Gastroesophageal sphincter (tissue), 4 donors: ENCODE measurements at regions not wholly inside any gene's neighbourhood (a gene's known extent, or its start where the extent isn't known, plus 50 kb on each side); places are given as distances from the start of the nearest gene placed in this dataset.

ENCODE experiments used
- ATAC-seq: fragments of 150-250 bp; one replicate; pipeline ENCODE4 v1.9.1; 2016; ENCODE audit warnings: mild to moderate bottlenecking, moderate library complexity
- H3K27ac ChIP-seq, 4 donors: fragments of 200-600 bp; sonication (generic) in 3 of 4; 1 replicate in 3 of 4; 2 replicates in 1 of 4; pipeline ENCODE4 v1.5.1; 2016 to 2019
- H3K27me3 ChIP-seq: fragments of 200-600 bp; sonication (generic); one replicate; pipeline ENCODE4 v1.5.1; 2019
- H3K36me3 ChIP-seq, 2 donors: fragments of 200-600 bp; sonication (generic); one replicate each; pipeline ENCODE4 v1.5.1; 2019; ENCODE audit warnings: control low read depth in 1 of 2
- H3K4me1 ChIP-seq, 3 donors: fragments of 200-600 bp; sonication (generic); 1 replicate in 2 of 3; 2 replicates in 1 of 3; pipeline ENCODE4 v1.5.1; 2016 to 2019; ENCODE audit warnings: control low read depth in 2 of 3
- H3K4me3 ChIP-seq, 2 donors: fragments of 200-600 bp; sonication (generic); one replicate each; pipeline ENCODE4 v1.5.1; 2019; ENCODE audit warnings: mild to moderate bottlenecking in 1 of 2, moderate library complexity in 1 of 2
- H3K9me3 ChIP-seq, 3 donors: fragments of 200-600 bp; sonication (generic); one replicate each; pipeline ENCODE4 v1.5.1; 2017 to 2019; ENCODE audit warnings: control low read depth in 2 of 3
- CTCF ChIP-seq, 4 experiments: fragments of 200-600 bp in 2 of 4; fragments of 450-650 bp in 2 of 4; sonication (generic) in 1 of 4; IDR thresholded peaks; one replicate each; pipeline ENCODE4 v1.5.1; 2017 to 2019; ENCODE audit warnings: antibody characterized with exemption in 4 of 4, mild to moderate bottlenecking in 2 of 4, moderate library complexity in 2 of 4
- EP300 ChIP-seq: sonication (generic); formaldehyde crosslinking; IDR thresholded peaks from one replicate; pipeline ENCODE4 v1.6.1; 2017; ENCODE audit warnings: antibody characterized with exemption, mild to moderate bottlenecking
- POLR2A ChIP-seq, 2 donors: fragments of 450-650 bp; IDR thresholded peaks; one replicate each; pipeline ENCODE4 v1.6.1; 2017; ENCODE audit warnings: antibody characterized with exemption in 2 of 2, mild to moderate bottlenecking in 2 of 2, moderate library complexity in 1 of 2
- POLR2AphosphoS5 ChIP-seq: sonication (generic); formaldehyde crosslinking; IDR thresholded peaks from one replicate; pipeline ENCODE4 v1.6.1; 2017; ENCODE audit warnings: antibody characterized with exemption
- WGBS, 2 donors: methylation state at CpG; one replicate each; pipeline ENCODE4 v1.1.5; 2018; ENCODE audit warnings: low coverage in 1 of 2; 5-methylcytosine and 5-hydroxymethylcytosine counted together

GRCh38 chr2:217097346-217097745 lies 237.5 kb upstream of the TNP1 start:
- no peaks in the 10 kb centered on the region for H3K36me3 ChIP-seq
- no peak overlapping the region for H3K4me3 ChIP-seq
- H3K4me1 ChIP-seq, result no peaks in the 10 kb centered on the region
- H3K27ac ChIP-seq, result no peak overlapping the region
- no peak for TF ChIP-seq CTCF (IDR thresholded peaks at IDR 0.05)
- TF ChIP-seq POLR2A (IDR thresholded peaks at IDR 0.05), result no peak
- TF ChIP-seq EP300, result no peak
- no peaks in the 10 kb centered on the region for H3K9me3 ChIP-seq
- no peak for ATAC-seq
- no peaks in the 10 kb centered on the region for H3K27me3 ChIP-seq
- 83% methylated on average over 2 of the region's 2 CpGs for WGBS, 2 donors

GRCh38 chr2:217096474-217097225 lies 236.8 kb upstream of the TNP1 start:
- no peak for ATAC-seq
- no peaks in the 10 kb centered on the region for H3K9me3 ChIP-seq
- H3K4me1 ChIP-seq, result no peaks in the 10 kb centered on the region
- no peaks in the 10 kb centered on the region for H3K27me3 ChIP-seq
- TF ChIP-seq POLR2AphosphoS5 (no peak), EP300 (no peak), CTCF (IDR thresholded peaks at IDR 0.05) (no peak), POLR2A (IDR thresholded peaks at IDR 0.05) (no peak)
- no peak overlapping the region for H3K4me3 ChIP-seq
- WGBS, 2 donors, result 93 to 94% methylated on average over 2 to 6 of the region's 7 CpGs
- H3K27ac ChIP-seq, result no peak overlapping the region
- H3K36me3 ChIP-seq, result no peaks in the 10 kb centered on the region

- Histone ChIP-seq H3K4me3 (no peak overlapping the region), H3K4me1 (no peaks in the 10 kb centered on the region), H3K27ac (no peak overlapping the region), H3K27me3 (no peaks in the 10 kb centered on the region), H3K9me3 (no peaks in the 10 kb centered on the region), H3K36me3 (no peaks in the 10 kb centered on the region)
- ATAC-seq, result no peak
- TF ChIP-seq POLR2AphosphoS5 (no peak), POLR2A (IDR thresholded peaks at IDR 0.05) (no peak), EP300 (no peak), CTCF (IDR thresholded peaks at IDR 0.05) (no peak)
- 87 to 100% methylated on average over 3 to 4 of the region's 4 CpGs for WGBS, 2 donors
Measured at GRCh38 chr2:217095511-217096205, 235.8 kb upstream of the TNP1 start.

GRCh38 chr2:217092710-217093379 lies 233.0 kb upstream of the TNP1 start:
- no peak overlapping the region for H3K27ac ChIP-seq
- 93% methylated on average over 2 of the region's 17 CpGs; no CpG with 5 or more reads in 1 of the 2 donors for WGBS, 2 donors
- no peak overlapping the region for H3K4me3 ChIP-seq
- no peaks in the 10 kb centered on the region for H3K36me3 ChIP-seq
- H3K4me1 ChIP-seq, result no peaks in the 10 kb centered on the region
- no peak for TF ChIP-seq POLR2AphosphoS5
- TF ChIP-seq EP300, result no peak
- TF ChIP-seq POLR2A (IDR thresholded peaks at IDR 0.05), result no peak
- TF ChIP-seq CTCF (IDR thresholded peaks at IDR 0.05), result no peak
- no peak for ATAC-seq
- H3K27me3 ChIP-seq, result no peaks in the 10 kb centered on the region
- no peaks in the 10 kb centered on the region for H3K9me3 ChIP-seq
